ENCODE measurements at regions not wholly inside any gene's neighbourhood (a gene's known extent, or its start where the extent isn't known, plus 50 kb on each side); places are given as distances from the start of the nearest gene placed in this dataset.

- DNase-seq: no peak
Measured at GRCh38 chr3:117536006-117536405, 826.4 kb downstream of the TUSC7 start.

- no peak for DNase-seq
Measured at GRCh38 chr3:117537949-117538348, 828.4 kb downstream of the TUSC7 start.

GRCh38 chr3:117539729-117540128 is 830.1 kb downstream of the TUSC7 start:
- no peak for DNase-seq

- DNase-seq: no peak
Measured at GRCh38 chr3:117540597-117540996, 831.0 kb downstream of the TUSC7 start.

- DNase-seq: no peak
Measured at GRCh38 chr3:117541721-117542120, 832.1 kb downstream of the TUSC7 start.

- no peak for DNase-seq
Measured at GRCh38 chr3:117543521-117543920, 833.9 kb downstream of the TUSC7 start.

GRCh38 chr3:117545484-117545883 is 835.9 kb downstream of the TUSC7 start:
- no peak for DNase-seq

GRCh38 chr3:117547956-117548550 is 838.5 kb downstream of the TUSC7 start:
- DNase-seq: no peak

- DNase-seq: no peak
Measured at GRCh38 chr3:117548600-117548999, 839.0 kb downstream of the TUSC7 start.

- DNase-seq: no peak
Measured at GRCh38 chr3:117549716-117550115, 840.1 kb downstream of the TUSC7 start.

GRCh38 chr3:117550766-117551165 is 841.2 kb downstream of the TUSC7 start:
- DNase-seq: no peak

GRCh38 chr3:117553461-117553860 is 843.9 kb downstream of the TUSC7 start:
- DNase-seq: no peak

GRCh38 chr3:117556646-117557407 is 847.2 kb downstream of the TUSC7 start:
- DNase-seq: no peak

GRCh38 chr3:117557464-117558090 is 848.0 kb downstream of the TUSC7 start:
- no peak for DNase-seq

- no peak for DNase-seq
Measured at GRCh38 chr3:117558681-117559080, 849.1 kb downstream of the TUSC7 start.

GRCh38 chr3:117562000-117562399 is 852.4 kb downstream of the TUSC7 start:
- DNase-seq: no peak

- DNase-seq: no peak
Measured at GRCh38 chr3:117563063-117563462, 853.5 kb downstream of the TUSC7 start.

- no peak for DNase-seq
Measured at GRCh38 chr3:117565777-117566176, 856.2 kb downstream of the TUSC7 start.

- DNase-seq: no peak
Measured at GRCh38 chr3:117566926-117567325, 857.3 kb downstream of the TUSC7 start.

- no peak for DNase-seq
Measured at GRCh38 chr3:117567382-117567781, 857.8 kb downstream of the TUSC7 start.

GRCh38 chr3:117567906-117568305 is 858.3 kb downstream of the TUSC7 start:
- DNase-seq: no peak

GRCh38 chr3:117572786-117573185 is 863.2 kb downstream of the TUSC7 start:
- DNase-seq: no peak

GRCh38 chr3:117580806-117581205 is 871.2 kb downstream of the TUSC7 start:
- no peak for DNase-seq

GRCh38 chr3:117586161-117586560 is 876.6 kb downstream of the TUSC7 start:
- no peak for DNase-seq
